ENCODE measurements at regions not wholly inside any gene's neighbourhood (a gene's known extent, or its start where the extent isn't known, plus 50 kb on each side); places are given as distances from the start of the nearest gene placed in this dataset.
"Not testable (repeated sequence)": the region's sequence is repeated elsewhere in the genome, so short reads cannot be mapped to it uniquely, and the experiment has no call there.

DNA sequence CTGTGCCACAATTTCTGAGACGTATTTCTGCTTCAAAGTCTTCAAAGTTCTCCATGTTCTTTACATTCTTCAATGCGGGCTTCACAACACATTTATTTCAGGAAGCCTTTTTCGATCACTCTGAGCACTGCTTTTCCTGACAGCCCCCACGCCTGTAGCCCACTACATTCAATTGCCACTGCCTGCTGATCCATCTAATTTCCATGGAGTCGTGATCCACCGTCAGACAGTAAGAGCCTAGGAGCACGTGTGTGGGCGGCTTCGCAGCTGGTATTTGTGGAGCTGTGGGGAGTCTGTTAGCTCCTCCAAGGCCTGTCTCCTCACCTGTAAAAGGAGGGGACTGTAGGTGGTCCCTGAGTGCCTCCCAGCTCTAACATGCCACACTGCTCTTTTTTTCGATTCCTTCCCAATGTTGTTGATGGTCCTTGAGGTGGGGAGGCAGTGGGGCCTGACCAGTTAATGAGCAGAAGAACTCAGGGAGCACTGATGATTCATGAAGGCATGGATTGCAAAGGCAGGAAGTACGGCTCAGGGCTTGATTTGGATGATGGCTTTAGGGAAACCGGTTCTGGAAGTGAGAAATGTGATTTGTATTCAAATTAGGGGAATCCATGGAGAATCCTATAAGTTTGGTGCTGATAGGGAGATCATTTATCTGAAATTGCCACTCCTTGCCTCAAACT, 401.1 kb upstream of the PODXL start:
- DNase-seq, result no peak

DNA sequence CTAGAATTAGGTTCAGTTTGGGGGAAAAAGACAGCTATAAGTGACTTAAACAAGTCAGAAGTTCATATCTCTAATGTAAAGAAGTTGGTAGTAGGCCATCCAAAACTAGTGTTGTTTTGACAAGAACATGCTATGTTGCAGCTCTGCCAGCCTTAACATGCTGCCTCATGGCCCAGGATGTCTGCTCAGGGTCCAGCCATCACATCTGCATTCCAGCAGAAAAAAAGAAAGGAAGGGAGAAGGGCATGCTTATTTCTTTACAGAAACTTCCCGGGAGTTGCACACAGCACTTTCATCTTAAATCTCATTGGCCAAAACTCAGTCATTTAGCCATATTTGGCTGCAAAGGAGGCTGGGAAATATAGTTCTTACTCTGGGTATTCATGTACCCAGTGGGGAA, 400.4 kb upstream of the PODXL start:
- no peak for DNase-seq

DNA sequence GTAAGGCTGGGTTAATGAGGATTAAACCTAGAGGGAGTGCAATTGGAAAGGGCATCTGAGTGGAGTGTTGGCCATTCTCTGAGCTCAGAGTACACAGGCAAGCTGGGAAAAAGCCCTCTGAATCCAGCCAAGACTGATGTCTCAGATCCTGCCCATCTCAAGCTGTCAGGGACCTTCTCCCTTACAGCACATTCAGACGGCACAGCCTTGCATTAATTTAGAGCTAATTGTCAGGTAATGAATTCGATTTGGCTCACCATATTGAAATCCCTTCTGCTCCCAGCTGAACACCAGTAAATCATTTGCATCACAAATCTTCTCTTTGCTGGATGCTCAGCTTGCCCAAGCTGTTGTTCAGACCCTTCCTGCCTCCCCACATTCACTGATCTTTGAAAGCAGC, 399.3 kb upstream of the PODXL start:
- DNase-seq, result no peak

DNA sequence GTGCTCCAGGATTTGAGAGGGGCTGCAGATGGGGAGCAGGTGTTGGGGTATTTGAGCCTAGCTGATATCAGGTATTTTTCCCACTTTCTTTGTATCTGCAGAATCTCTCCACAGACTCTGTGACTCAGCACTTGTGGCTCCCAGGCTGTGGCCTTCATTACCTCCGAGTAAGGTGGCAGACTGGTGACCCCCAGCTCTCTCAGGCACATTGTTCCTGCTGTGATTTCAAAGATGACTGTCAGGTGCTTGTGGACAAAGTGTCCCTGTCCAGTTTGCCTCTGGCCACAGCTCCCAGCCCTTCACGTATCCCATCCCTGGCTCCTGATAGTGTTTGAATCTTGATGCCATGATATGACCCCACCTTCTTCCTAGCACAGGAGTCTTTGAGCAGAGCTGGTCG, 396.8 kb upstream of the PODXL start:
- DNase-seq, result no peak

DNA sequence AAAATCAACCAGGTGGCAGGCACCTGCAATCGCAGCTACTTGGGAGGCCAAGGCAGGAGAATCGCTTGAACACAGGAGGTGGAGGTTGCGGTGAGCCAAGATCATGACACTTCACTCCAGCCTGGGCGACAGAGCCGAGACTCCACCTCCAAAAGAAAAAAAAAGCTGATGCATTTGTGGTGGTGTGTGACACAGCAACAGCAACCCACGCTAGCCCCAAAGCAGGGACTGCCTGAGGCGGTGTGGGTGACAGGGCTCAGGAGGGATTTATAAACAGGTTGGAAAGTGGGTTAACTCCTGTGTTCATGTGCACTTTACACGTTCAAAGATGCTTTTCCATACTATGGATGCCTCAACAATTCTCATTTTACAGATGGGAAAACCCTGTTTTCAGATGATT, 395.9 kb upstream of the PODXL start:
- no peak for DNase-seq

DNA sequence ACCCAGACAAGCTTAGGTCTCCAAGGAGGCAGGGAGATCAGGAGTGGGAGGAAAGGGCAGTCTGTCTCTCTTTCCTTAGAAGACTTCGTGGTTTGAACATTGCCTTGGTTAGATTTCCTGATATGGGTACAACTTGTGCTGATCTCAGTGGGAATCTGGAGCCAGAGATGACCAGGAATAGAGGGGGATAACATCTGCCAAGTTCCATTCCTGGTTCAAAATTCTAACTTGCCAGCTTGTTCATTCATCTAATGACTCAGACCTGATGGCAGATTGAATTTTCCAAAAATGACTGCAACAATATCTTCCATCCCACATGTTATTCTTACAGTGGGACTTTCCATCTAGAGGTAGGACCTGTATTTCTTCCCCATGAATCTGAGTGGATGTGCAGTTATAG, 394.3 kb upstream of the PODXL start:
- DNase-seq, result no peak

DNA sequence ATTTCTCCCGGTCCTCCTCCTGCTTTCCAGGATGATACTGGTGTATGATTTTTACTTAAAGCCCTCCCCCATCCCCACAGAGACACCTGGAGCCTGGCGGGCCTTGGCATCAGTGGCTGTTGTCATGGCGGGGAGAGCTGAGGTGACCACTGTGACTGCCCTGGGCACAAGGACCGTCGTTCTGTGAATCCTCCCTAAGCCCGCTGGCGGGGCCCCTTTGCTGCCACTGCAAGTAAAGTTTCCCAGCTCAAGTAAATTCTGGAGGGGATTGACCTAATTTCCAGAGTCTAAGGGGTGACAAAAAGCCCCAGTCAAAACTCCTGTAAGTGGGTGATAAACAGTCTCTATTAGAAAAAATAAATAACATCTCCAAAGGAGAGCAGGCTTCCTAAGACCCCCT, 393.2 kb upstream of the PODXL start:
- DNase-seq, result no peak

DNA sequence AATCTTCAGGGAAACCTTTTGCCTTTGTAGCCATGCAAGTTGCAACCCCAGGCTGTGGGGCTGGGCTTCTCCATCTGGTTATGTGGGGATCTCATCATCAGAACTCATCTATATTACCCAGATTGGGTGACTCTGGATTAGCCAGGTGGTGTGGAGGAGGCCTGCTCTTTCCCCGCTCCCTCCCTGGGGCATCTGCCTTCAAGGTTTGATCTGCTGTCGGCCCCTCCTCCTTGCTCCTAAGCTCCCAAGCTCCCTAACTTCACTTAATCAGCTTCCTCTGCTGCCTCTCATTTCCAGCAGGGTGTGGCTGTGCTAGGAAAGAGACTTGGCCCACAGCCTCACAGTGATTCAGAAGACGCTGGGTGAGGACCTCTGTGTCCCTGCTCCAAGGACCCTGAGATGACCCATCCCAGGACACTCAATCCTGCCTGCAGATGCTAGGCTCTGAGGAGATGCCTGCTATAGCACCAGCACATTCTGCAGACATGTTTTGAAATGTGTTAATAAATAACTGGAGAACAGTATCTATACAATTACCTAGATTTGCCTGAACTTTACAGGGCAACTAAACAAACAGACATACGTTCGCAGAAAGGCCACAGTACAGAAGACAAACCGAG, 392.1 kb upstream of the PODXL start:
- DNase-seq, result no peak

DNA sequence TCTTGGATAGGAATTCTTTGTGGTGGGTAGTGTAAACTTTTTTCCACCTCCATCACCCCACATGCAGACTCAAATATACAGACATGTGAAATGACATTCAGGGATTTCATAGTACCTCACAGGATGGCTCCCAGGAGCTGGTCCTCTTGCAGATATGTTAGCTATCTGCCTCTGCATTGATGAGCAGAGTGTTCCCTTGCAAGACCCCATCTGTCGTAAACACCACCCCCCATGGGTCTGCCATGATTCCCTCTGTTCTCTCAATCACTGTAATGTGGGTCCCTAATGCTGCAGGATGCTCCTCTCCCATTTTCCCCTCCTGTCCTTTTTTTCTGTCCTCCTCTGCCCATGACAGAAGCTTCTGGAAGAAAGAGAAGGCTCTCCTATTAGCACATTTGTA, 391.2 kb upstream of the PODXL start:
- no peak for DNase-seq

DNA sequence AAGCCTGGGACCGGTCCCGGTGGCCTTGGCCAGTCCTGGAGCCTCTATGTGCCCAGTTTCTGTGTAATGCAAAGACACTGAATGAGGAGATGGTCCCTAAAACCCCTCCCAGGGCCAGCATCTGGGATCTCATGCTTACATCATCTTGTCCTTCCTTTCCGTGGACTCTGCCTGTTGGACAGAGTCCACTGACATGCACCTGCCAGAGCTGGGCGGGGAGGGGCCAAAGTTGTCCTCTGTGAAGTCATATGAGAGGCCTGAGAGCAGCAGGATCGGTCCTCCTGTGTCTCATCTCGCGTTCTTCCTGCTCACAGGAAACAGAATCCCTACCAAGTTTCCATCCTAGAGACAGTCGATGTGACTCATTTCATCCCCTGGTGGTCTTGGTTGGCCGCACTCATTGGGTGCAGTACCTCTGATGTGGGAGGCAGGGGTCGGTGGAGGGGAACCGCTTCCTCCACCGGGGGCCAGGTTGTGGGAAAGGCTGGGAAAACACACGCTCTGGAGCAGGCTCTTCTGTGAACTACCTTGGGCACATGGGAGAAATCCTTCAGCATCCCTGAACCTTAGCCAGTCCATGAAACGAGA, 389.6 kb upstream of the PODXL start:
- DNase-seq, result no peak

DNA sequence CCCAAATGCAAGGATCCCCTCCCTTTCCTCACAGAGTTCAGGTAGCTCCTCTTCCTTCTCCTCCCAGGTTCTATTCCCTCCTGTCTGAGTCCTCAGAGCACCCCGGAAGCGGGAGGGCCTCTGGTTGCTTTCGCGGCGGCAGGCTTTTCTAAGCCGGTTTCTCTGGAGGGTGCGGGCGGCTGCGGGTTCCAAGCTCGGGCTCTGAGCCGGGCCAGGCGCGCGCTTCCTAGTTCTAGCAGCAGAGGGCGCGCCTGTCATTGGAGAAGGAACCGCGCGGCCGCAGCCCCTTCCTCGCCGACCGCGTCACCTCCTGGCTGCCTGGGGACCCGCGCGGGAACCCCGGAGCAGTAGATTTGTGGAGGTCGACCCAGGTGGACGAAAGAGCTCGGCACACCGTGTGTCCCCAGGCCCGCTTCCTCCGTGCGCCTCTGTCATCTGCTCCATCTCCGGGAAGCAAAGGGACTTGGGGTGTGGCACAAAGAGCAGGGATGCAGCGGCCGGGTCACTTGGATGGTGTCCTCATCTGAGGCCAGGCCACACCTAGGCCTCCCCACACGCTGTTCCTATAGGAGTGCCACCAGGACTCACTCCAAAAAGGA, 389.0 kb upstream of the PODXL start:
- no peak for DNase-seq

DNA sequence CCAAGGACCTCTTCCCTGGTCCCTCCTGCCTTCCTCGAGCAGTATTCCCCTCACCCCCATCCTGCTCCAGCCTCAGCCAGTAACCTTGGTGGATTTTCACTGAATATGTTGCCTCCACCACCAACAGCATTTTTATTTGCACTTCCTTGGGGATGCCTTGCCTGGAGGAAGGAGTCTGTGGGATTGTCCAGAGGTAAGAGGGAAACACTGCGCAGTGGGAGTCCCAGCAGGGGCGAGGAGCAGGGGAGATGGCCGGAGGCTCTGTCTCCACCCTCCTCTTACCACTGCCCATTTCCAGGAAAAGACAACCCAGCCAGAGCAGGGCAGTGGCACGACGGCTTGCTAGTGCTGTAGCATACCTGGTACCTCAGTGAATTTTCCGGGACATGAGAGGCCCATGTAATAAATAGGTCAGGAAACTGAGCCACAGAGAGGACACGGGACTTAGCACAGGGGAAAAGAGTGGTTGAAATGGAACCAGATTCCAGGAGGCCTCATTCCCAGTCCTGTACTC, 388.2 kb upstream of the PODXL start:
- no peak for DNase-seq

DNA sequence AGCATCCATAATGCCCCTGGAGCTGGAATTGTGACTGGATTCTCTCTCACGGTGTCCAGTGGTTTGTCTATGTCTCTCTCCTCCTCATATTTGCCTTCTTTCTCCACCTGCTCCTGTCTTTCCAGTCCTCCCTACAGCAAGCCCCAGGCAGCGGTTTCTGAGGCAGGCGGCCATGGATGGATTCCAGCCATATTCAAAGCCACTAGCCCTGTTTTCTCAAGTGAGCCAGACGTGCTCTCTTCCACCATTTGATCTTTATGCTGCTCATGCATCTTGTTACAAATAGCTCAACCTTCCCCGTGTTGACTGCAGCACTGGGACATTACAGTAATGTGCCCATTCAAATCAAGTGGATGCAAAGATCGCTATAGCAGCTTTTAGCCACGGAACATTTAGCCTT, 387.2 kb upstream of the PODXL start:
- DNase-seq, result no peak

DNA sequence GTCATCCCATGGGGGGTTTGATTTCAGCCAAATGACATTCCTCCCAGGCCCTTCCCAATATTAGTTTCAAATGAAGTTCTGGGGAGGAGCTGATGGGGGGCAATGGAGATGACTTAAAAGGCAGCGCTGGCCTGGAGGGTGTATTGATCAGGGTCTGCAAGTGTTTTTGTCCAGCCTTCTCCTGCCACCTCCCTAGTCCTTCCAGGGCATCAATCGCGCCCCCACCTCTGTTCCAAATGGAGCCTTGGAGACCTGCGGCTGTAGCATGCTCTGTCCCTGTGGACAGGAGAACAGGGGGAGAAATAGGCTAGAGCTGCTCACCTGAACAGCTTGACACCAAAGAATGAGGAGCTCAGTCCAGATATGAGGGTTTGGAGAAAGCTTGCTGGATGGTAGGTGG, 386.8 kb upstream of the PODXL start:
- DNase-seq, result no peak

DNA sequence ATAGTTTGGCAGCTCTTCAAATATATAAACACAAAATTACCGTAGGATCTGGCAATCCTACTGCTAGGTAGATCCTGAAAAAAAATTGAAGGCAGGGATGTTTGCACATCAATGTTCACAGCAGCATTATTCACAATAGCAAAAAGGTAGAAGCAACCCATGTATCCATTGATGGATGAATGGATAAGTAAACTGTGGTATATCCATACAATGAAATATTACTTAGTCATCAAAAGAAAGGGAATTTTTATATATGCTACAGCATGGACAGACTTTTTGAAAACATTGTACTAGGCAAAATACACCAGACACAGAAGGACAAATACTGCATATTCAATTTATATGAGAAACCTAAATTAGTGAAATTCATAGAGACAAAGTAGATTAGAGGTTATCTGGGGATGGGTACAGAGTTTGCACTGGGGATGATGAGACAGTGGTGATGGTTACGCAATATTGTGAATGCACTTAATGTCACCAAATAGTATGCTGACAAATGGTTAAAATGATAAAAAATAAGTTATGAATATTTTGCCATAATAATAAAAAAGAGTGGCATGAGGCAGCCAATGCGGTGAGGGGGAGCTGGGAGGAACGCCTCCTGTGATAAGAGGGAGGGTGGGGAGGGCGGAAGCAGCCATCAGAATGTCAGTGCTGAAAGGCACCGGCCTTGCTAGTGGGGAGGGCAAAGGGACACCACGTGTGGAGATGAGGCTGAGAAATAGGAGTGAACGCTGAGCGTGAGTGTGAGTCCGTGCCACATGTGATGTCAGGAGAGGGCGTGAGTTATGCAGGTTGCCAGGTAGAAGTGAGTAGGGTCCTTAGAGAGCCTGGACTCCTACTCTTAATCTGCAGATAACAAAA, 386.1 kb upstream of the PODXL start:
- no peak for DNase-seq

DNA sequence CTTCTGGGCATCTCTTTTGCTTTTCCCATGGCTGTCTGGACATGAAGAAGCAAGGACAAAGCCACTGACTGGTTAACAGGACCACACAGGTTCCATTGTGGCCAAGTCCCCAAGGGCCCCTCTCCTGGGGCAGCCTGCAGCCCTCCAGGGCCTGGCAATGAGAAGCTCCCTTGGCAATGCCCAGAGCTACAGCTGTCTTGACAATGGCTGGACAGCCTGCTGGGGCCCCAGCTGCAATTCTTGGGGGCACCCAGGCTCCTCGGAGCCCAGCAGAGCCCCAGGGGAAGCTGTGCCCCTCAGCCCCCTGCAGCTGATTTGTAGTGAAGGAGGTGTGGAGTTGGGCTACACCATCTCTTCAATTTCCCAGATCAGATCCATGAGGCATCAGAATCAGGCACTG, 384.9 kb upstream of the PODXL start:
- no peak for DNase-seq

DNA sequence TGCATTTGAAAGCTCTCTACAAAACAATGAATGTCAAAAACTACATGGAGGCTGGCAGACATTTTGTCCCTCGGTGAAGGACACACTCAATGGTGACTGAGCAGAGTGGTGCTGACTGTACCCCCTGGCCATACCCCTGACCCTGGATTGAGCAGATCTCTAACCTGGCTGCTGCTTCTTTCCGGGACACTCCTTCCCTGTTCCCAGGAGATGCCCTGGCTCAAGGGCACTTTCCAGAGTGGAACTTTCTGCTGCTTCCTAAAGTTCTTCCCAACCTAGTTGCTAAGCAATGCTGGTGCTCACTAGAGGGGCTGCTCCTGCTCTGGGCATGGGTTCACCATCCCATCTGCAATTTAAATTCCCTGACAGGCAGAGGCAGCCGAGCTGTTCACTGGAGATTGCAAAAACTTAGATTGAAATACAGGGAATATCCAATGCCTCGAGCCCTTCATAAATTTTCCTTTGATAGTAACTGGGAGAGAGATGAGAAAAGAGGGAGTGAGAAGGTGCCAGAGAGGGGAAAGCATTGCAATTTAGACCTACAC, 384.3 kb upstream of the PODXL start:
- DNase-seq, result no peak

DNA sequence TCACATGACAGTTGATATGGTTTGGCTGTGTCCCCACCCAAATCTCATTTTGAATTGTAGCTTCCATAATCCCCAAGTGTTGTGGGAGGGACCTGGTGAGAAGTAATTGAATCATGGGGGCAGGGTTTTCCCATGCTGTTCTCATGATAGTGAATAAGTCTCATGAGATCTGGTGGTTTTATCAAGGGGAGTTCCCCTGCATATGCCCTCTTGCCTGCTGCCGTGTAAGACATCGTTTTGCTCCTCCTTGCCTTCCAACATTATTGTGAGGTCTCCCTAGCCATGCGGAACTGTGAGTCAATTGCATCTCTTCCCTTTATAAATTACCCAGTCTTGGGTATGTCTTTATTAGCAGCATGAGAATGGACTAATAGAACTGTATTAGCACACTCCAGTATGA, 382.4 kb upstream of the PODXL start:
- DNase-seq, result not testable (repeated sequence)

DNA sequence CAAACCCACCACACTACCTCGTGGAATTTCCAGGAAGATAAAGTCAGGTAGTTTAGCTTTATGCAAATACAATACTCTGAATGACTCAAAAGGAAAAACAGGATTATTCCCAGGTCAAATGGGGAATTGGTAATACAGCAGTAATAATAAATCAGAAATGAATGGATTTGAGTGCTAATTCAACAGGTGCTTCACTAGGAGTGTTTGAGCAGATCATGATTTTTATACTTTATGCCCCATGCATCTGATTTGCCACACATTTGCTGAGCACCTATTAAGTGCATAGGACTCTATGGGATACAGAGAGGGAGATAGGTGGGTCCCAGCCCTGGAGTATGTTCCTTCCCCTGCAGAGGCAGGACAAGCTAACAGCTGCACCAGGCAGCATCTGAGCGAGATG, 381.4 kb upstream of the PODXL start:
- no peak for DNase-seq

DNA sequence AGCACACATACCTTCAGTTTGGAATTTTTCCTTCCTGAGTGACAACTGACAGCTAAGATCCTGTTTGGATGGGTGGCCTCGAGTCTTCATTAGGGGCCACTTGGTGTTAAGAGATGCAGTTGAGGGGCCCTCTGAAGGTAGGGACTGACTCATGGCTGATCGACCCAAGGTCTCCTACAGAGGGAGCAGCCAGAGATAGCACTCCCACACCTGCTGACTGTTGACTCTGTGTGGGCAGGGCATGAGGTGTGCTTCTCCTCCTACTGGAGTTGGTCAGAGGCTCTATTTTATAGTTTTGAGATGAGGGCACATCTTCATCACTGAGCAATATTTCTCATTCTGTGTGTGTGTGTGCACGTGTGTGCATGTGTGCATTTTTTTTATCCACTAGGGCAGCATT, 378.8 kb upstream of the PODXL start:
- DNase-seq, result no peak

DNA sequence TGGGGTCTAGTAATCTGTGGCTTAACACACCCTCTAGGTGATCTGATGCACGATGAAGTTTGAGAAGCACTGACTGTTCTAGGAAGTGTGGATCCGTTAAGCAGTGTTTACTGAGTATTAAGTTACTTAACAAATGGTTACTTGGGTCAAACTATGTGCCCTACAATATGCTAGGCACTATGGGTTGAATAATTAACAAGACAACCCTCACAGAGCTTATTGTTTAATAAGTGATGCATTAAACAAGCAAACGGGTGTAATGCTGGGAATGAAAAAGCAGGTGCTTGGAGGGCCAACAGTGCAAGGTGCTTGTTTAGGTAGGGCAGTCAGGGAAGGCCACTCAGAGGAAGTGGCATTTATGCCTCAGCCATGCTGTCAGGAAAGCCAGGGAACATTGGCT, 378.0 kb upstream of the PODXL start:
- no peak for DNase-seq

DNA sequence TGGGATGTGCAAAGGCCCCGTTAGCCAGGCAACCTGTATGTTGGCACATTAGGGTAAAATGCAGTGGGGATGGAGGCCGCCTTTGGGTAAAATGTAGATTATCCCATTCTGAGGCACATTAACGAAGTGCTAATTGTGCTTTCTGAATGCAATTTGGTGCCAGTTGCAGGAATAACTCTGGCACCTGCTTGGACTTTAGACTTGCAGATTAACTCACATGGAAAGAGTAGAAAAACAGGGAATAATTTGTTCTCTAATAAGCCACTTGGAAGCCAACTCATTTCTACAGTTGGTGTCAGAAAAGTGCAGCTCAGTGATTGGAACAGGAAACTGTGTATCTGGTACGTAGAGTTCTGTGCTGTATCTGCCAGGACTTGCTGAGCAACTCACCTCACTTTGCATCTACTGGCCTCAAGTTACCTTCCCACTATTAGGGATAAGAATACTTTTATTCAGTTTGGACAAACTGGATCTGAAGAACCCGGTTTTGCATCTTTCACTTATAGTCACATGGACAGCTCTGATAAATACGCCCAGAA, 377.4 kb upstream of the PODXL start:
- DNase-seq, result no peak

DNA sequence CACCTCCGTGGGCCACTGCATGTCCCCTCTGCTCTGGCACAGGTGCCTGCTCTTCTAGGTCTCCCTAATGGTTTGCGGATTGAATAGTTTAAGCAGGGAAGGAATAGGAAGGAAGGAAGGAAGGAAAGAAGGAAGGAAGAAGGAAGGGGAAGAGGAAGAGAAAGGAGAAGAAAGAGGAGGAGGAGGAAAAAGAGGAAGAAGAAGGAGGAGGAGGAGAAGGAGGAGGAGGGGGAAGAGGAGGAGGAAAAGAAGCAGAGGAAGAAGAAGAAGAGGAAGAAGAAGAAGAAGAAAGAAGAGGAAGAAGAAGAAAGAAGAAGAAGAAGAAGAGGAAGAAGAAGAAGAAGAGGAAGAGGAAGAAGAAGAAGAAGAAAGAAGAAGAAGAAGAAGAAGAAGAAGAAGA, 376.8 kb upstream of the PODXL start:
- not testable (repeated sequence) for DNase-seq

All from activated CD4-positive, alpha-beta T cell treated with anti-CD3 and anti-CD28 coated beads for 1 hour (primary cell).